SK-N-SH (cell line): ENCODE measurements at regions not wholly inside any gene's neighbourhood (a gene's known extent, or its start where the extent isn't known, plus 50 kb on each side); places are given as distances from the start of the nearest gene placed in this dataset.
A peak's percentile ranks its signal among the peaks of the same experiment; 100 is the strongest.

ENCODE experiments used
- RAD21 ChIP-seq: IDR thresholded peaks from 2 replicates; pipeline ENCODE4 v1.6.1; 2012; ENCODE audit warnings: mild to moderate bottlenecking, low read length
- RFX5 ChIP-seq: IDR thresholded peaks from 2 replicates; pipeline ENCODE4 v1.6.1; 2012; ENCODE audit warnings: mild to moderate bottlenecking, improper control_type of control experiment, low read length
- SIN3A ChIP-seq: IDR thresholded peaks from 2 replicates; pipeline ENCODE4 v1.6.1; 2012; ENCODE audit warnings: low read depth, mild to moderate bottlenecking, low read length, moderate library complexity, borderline replicate concordance
- TF ChIP-seq, protein P1 (sequence below): fragments of 200-600 bp; sonication (generic); IDR thresholded peaks from 2 replicates; pipeline ENCODE4 v1.6.1; 2017; ENCODE audit warnings: antibody characterized with exemption, mild to moderate bottlenecking, moderate library complexity
- TF ChIP-seq, protein P2 (sequence below): IDR thresholded peaks from 2 replicates; pipeline ENCODE4 v1.6.1; 2012; ENCODE audit warnings: mild to moderate bottlenecking, low read depth, low read length, moderate library complexity
- TF ChIP-seq, protein P3 (sequence below): fragments of 150-350 bp; IDR thresholded peaks from 2 replicates; pipeline ENCODE4 v1.6.1; 2016; ENCODE audit warnings: mild to moderate bottlenecking, low read depth, low read length

DNA sequence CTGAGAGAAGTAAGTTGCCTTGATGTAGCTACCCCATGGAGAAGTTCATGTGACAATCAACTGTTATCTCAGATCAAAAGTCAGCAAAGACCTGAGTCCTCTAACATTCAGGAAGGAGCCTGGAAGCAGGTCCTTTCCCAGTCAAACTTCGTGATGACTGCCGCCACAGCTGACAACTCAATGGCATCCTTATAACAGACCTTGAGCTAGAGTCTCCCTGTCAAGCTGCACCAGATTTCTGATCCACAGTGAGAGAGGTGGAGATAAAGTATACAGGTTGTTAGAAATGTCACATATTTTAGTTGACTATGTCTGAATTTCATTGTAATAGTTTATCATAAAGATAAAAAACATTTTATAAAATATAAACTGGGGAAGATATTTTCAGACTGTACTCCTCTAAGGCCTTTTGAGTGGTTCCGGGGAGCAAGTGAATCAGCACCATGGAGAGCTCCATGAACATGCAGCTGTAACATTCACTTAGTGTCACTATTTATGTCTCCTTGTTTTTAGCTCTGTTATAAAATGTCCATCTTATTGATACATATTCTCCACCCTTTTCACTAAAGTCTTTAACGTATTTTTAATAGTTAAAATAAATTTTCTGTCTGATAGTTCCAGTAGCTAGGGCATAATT is 1653.5 kb upstream of the AGA start:
- no peak for TF ChIP-seq RAD21
- TF ChIP-seq, protein P1, sequence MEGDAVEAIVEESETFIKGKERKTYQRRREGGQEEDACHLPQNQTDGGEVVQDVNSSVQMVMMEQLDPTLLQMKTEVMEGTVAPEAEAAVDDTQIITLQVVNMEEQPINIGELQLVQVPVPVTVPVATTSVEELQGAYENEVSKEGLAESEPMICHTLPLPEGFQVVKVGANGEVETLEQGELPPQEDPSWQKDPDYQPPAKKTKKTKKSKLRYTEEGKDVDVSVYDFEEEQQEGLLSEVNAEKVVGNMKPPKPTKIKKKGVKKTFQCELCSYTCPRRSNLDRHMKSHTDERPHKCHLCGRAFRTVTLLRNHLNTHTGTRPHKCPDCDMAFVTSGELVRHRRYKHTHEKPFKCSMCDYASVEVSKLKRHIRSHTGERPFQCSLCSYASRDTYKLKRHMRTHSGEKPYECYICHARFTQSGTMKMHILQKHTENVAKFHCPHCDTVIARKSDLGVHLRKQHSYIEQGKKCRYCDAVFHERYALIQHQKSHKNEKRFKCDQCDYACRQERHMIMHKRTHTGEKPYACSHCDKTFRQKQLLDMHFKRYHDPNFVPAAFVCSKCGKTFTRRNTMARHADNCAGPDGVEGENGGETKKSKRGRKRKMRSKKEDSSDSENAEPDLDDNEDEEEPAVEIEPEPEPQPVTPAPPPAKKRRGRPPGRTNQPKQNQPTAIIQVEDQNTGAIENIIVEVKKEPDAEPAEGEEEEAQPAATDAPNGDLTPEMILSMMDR: no peak
- TF ChIP-seq, protein P2, sequence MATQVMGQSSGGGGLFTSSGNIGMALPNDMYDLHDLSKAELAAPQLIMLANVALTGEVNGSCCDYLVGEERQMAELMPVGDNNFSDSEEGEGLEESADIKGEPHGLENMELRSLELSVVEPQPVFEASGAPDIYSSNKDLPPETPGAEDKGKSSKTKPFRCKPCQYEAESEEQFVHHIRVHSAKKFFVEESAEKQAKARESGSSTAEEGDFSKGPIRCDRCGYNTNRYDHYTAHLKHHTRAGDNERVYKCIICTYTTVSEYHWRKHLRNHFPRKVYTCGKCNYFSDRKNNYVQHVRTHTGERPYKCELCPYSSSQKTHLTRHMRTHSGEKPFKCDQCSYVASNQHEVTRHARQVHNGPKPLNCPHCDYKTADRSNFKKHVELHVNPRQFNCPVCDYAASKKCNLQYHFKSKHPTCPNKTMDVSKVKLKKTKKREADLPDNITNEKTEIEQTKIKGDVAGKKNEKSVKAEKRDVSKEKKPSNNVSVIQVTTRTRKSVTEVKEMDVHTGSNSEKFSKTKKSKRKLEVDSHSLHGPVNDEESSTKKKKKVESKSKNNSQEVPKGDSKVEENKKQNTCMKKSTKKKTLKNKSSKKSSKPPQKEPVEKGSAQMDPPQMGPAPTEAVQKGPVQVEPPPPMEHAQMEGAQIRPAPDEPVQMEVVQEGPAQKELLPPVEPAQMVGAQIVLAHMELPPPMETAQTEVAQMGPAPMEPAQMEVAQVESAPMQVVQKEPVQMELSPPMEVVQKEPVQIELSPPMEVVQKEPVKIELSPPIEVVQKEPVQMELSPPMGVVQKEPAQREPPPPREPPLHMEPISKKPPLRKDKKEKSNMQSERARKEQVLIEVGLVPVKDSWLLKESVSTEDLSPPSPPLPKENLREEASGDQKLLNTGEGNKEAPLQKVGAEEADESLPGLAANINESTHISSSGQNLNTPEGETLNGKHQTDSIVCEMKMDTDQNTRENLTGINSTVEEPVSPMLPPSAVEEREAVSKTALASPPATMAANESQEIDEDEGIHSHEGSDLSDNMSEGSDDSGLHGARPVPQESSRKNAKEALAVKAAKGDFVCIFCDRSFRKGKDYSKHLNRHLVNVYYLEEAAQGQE: peak; percentile 93
- no peak for TF ChIP-seq SIN3A
- TF ChIP-seq, protein P3, sequence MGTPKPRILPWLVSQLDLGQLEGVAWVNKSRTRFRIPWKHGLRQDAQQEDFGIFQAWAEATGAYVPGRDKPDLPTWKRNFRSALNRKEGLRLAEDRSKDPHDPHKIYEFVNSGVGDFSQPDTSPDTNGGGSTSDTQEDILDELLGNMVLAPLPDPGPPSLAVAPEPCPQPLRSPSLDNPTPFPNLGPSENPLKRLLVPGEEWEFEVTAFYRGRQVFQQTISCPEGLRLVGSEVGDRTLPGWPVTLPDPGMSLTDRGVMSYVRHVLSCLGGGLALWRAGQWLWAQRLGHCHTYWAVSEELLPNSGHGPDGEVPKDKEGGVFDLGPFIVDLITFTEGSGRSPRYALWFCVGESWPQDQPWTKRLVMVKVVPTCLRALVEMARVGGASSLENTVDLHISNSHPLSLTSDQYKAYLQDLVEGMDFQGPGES: no peak
- TF ChIP-seq RFX5: no peak
